ENCODE measurements at regions not wholly inside any gene's neighbourhood (a gene's known extent, or its start where the extent isn't known, plus 50 kb on each side); places are given as distances from the start of the nearest gene placed in this dataset.

- DNase-seq: no peak
Observed at GRCh38 chr1:106189780-106190179, 866.7 kb upstream of the PRMT6 start.

- no peak for DNase-seq
Observed at GRCh38 chr1:106194206-106194605, 862.3 kb upstream of the PRMT6 start.

GRCh38 chr1:106200711-106201110 is 855.8 kb upstream of the PRMT6 start:
- DNase-seq: no peak

GRCh38 chr1:106207185-106207584 is 849.3 kb upstream of the PRMT6 start:
- DNase-seq: no peak

- DNase-seq: no peak
Observed at GRCh38 chr1:106217765-106218164, 838.7 kb upstream of the PRMT6 start.

GRCh38 chr1:106222403-106222802 is 834.1 kb upstream of the PRMT6 start:
- no peak for DNase-seq

GRCh38 chr1:106223213-106223612 is 833.3 kb upstream of the PRMT6 start:
- no peak for DNase-seq

- no peak for DNase-seq
Observed at GRCh38 chr1:106224426-106224825, 832.0 kb upstream of the PRMT6 start.

- DNase-seq: no peak
Observed at GRCh38 chr1:106225403-106225802, 831.1 kb upstream of the PRMT6 start.

GRCh38 chr1:106226550-106226949 is 829.9 kb upstream of the PRMT6 start:
- DNase-seq: no peak

GRCh38 chr1:106232128-106232527 is 824.3 kb upstream of the PRMT6 start:
- no peak for DNase-seq

- no peak for DNase-seq
Observed at GRCh38 chr1:106233511-106233910, 823.0 kb upstream of the PRMT6 start.

GRCh38 chr1:106249365-106249764 is 807.1 kb upstream of the PRMT6 start:
- DNase-seq: no peak

- no peak for DNase-seq
Observed at GRCh38 chr1:106249810-106250209, 806.7 kb upstream of the PRMT6 start.

- no peak for DNase-seq
Observed at GRCh38 chr1:106254748-106255147, 801.7 kb upstream of the PRMT6 start.

- DNase-seq: no peak
Observed at GRCh38 chr1:106266786-106267185, 789.7 kb upstream of the PRMT6 start.

GRCh38 chr1:106268070-106268469 is 788.4 kb upstream of the PRMT6 start:
- DNase-seq: no peak

- no peak for DNase-seq
Observed at GRCh38 chr1:106276871-106277270, 779.6 kb upstream of the PRMT6 start.

GRCh38 chr1:106277786-106278185 is 778.7 kb upstream of the PRMT6 start:
- no peak for DNase-seq

- DNase-seq: no peak
Observed at GRCh38 chr1:106278716-106279115, 777.8 kb upstream of the PRMT6 start.

GRCh38 chr1:106289265-106289928 is 767.1 kb upstream of the PRMT6 start:
- DNase-seq: no peak

- no peak for DNase-seq
Observed at GRCh38 chr1:106290805-106291501, 765.5 kb upstream of the PRMT6 start.

GRCh38 chr1:106292130-106292529 is 764.3 kb upstream of the PRMT6 start:
- DNase-seq: no peak

- DNase-seq: no peak
Observed at GRCh38 chr1:106296431-106296830, 760.0 kb upstream of the PRMT6 start.

- no peak for DNase-seq
Observed at GRCh38 chr1:106304106-106304505, 752.4 kb upstream of the PRMT6 start.
